ENCODE measurements at regions not wholly inside any gene's neighbourhood (a gene's known extent, or its start where the extent isn't known, plus 50 kb on each side); places are given as distances from the start of the nearest gene placed in this dataset.

GRCh38 chr1:213375002-213375401, 324.0 kb downstream of the RPS6KC1 start:
- no peak for DNase-seq

GRCh38 chr1:213376862-213377372, 325.9 kb downstream of the RPS6KC1 start:
- no peak for DNase-seq

DNA sequence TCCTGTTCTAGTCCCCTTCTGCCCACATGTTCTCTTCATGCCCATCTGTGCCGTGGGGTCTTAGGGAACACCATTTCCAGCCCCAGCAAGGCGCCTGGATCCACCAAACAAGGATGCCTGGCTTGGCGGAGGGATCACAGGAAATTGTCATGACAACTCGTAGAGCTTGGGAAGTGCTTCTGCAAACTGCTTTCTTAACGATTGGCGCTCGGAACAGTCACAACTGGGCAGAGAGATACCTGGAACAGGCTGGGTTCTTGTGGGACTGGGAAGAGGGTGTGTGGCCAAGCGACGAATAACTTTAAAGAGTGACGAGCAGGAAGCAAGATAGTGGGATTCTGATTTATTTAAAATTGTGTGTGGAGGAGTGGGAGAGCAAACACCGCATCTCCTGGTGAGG, 329.8 kb downstream of the RPS6KC1 start:
- peak; percentile 11 to 24 for DNase-seq

GRCh38 chr1:213381572-213382084, 330.6 kb downstream of the RPS6KC1 start:
- peak; percentile 68 to 91 for DNase-seq

- no peak for DNase-seq
These were observed 332.4 kb downstream of the RPS6KC1 start for GRCh38 chr1:213383465-213383864.

DNA sequence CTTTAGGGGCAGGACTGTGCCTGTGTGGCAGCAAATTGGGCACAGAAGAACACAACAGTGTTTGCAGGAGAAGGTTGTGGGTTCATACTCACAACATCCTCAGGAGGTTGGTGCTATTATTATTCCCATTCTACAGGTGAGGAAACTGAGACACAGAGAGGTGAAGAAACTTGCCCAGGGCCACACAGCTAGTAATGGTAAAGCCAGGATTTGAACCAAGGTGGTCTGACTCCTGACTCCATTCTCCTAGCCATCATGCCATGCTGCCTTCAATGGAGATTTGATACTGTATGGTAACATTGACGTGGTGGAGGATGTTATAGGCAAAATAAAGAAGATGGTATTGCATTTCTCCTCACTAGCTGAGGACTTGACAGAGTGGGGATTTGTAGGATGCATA, 334.2 kb downstream of the RPS6KC1 start:
- no peak for DNase-seq

GRCh38 chr1:213385806-213386324, 334.8 kb downstream of the RPS6KC1 start:
- DNase-seq, result no peak

DNA sequence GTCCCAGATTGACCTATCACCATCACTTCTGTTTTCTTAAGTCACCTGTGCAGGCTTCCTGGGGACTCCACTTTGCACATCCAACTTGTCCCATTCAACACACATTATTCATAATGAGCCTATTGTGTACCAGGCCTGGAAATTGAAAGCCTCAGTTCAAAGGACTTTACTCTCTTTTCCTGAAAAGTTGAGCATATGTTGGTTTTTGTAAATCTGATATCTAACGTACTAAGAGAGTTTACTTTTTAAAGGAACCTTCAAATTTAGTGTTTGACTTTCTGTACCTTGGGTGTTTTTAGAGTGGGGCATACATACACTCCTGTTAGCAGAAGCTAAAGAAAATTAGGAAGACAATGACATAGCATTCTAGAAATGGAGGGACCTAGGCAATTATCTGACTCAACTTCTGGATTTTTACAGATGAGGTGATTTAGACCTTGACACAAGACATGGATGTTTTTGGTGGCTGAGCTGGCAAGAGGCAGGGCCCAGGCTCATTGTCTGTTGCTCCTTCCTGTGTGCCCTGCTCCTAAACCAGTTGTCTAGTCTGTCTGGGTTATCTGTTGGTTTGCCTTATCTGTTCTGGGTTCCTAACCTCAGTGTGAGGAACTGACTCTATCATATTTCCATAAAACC, 336.5 kb downstream of the RPS6KC1 start:
- no peak for DNase-seq

- no peak for DNase-seq
These were observed 337.2 kb downstream of the RPS6KC1 start for GRCh38 chr1:213388199-213388598.

DNA sequence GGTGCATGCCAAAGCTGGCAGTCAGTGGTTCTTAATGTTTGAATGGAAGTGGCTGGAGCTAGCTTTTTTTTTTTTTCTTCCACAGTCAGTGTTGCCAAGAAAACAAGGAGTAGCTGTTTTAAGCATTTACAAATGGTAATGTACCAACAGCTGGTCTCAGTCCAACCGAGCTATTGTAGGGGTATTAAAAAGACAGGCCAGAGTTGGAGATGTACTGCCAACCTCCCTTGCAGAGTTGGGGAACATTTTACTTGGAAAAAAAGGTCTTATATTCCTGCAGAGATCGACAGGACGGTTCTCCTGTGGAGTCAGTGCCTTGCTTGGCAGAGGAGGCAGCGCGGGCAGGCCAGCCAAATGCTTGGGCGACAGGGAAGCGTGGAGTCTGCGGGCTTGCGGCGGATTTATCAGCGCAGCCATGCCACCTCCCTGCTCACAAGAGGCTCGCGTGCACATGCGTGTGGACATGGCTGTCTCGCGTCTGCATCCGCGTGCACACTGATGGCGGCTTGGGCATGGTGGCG, 338.1 kb downstream of the RPS6KC1 start:
- DNase-seq, result no peak

GRCh38 chr1:213391445-213391844, 340.4 kb downstream of the RPS6KC1 start:
- no peak for DNase-seq

DNA sequence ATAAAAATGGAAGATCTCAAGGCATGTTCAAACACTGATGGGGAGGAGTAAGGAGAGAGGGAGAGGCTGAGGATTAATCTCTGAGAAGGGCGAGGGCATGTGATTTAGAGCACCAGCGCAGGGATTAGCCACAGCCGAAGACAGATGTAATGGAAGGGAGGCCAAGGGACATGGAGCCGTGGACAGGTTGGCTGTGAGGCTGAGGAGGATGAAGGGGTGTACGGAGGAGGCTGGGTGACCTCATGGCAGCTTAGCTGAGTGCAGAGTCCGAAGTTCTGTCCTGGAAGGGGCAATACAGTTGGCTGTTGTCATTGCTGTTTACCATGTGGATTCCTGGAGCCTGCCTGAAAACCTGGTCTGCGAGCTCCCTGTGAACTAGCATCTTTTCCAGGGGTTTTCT, 342.8 kb downstream of the RPS6KC1 start:
- DNase-seq, result no peak

DNA sequence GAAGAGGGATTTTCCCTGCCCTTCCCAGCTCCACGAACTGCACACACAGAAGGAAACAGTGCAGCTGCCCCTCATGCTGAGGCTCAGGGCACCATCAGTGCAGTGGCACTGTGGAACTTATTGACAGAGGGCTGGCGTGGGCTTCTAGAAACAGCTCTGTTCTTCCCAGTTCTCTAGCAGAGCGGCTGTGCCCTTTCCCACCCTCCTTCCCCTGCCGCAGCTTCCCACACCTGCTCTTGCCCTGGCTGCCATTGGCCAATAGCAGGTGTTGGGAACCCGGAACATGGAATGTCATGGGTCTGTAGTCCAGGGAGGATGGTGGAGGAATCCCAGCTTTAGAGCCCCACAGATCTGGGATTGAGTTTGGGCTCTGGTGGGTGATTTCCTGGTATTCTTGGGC, 343.8 kb downstream of the RPS6KC1 start:
- no peak for DNase-seq

DNA sequence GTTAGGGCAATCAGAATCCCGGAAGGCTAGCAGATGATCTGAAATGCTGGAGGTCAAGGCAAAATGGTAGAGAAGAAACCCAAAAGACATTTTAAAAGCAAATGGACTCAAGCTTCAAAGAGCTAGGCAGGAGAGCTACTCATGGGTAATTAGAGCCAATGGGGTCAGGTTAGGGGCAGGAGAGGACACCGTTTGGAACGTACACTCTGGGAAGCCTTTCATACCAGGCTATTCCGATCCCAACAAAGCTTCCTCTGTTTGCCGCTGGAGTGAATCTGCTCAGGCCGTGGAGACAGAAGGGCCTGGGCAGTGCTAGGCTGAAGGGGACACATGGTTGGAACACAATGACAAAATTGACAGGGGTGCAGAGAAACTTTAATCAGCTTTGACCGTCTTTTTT, 346.6 kb downstream of the RPS6KC1 start:
- DNase-seq, result no peak

DNA sequence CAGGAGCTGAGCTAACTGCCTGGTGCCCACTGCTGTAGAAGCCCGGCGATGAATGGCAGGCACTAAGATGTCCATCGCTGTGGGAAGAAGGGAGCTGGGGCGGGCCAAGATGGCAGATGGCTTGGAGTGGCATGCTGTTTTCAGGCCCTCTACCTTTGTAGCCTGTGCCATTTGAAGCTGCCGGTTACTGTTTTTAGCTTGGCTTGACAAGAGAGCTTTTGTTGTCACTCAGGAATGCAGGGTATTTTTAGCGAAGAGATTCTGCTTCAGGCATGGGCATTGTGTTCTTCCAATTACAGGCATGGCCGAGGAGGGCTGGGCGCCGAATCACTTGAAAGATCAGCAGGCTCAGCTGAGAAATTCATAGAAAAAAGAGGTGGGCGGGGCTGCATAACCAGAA, 348.7 kb downstream of the RPS6KC1 start:
- no peak for DNase-seq

DNA sequence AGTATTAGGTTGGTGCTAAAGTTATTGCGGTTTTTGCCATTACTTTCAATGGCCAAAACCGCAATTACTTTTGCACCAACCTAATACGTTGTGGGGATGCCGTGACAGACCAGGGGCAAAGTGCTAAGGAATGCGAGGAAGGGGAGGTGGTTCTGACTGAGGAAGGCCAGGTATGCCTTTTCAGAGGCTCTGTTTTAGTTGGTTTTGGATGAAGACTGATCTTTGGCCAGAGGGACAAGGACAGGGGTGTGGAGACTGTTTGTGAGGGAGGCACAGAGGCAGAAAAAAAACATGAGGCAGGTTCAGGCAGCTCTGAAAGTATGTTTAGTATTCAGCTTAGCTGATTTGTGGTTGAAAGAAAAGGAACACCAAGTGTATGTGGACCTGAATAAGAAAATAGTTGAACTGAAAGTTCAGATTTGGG, 358.2 kb downstream of the RPS6KC1 start:
- no peak for DNase-seq

GRCh38 chr1:213409971-213410370, 358.9 kb downstream of the RPS6KC1 start:
- DNase-seq, result no peak

- no peak for DNase-seq
These were observed 363.3 kb downstream of the RPS6KC1 start for GRCh38 chr1:213414346-213414745.

GRCh38 chr1:213414911-213415310, 363.9 kb downstream of the RPS6KC1 start:
- no peak for DNase-seq

DNA sequence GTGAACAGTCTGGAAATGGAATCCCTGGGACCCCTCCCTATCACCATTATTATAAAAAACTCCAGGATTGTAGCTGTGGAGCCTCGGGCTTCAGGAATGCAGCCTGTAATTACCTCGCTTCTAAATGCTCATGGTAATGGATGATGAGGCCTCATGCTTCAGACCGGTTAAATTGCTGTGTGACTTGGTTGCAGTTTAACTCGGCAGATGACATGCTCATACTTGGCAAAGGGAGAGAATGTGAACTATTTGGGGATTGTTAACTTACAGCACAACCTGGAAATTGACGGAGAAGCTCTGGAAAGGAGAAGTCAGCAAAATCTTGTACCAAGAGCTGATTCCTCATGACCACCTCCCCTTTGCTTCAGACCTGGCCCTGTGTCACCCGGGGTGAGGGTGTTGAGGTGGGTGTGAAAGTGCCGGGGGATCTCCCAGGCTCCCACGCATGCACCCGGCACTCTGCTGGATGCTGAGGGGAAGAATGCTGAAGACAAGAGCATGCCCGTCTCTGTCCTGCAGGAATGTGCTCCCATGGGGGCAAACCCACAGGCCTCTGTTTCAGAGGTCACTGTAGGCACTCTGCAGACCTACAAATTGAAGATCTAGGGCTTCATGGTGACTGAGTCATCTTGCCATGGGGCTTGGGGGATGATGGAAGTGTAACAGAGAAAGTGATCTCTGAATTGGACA, 364.8 kb downstream of the RPS6KC1 start:
- DNase-seq, result no peak

- no peak for DNase-seq
These were observed 365.6 kb downstream of the RPS6KC1 start for GRCh38 chr1:213416461-213417224.

- DNase-seq, result no peak
These were observed 366.3 kb downstream of the RPS6KC1 start for GRCh38 chr1:213417225-213417820.

DNA sequence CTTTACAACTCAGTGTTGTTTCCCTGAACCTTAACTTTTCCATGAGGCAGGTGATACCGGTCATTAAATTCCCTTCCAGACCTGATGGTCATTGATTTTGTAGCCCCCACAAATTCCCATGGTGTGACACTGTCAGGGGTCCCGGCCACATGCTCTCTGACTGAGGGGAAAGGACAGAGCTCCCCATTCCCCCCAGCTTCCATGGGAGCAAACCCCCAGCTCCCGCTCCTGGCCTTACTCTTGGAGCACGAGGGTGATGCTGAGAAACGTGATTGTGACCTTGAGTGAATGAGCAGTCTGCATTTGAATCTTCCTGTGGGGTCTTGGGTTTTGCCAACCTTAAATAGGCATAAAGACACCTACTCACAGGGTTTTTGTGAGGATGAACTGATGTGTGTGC, 366.8 kb downstream of the RPS6KC1 start:
- DNase-seq, result no peak
